T-helper 2 cell (primary cell): ENCODE measurements at regions not wholly inside any gene's neighbourhood (a gene's known extent, or its start where the extent isn't known, plus 50 kb on each side); places are given as distances from the start of the nearest gene placed in this dataset.
"Not testable (repeated sequence)": the region's sequence is repeated elsewhere in the genome, so short reads cannot be mapped to it uniquely, and the experiment has no call there.

Experiments
- DNase-seq, 5 experiments: peaks; one replicate each; pipeline versions ENCODE4 v3.0.0 to v3.0.0-alpha.2; 2012 to 2022

GRCh38 chr4:134698831-134699230 is 497.2 kb upstream of the PABPC4L start:
- DNase-seq = not testable (repeated sequence)

DNA sequence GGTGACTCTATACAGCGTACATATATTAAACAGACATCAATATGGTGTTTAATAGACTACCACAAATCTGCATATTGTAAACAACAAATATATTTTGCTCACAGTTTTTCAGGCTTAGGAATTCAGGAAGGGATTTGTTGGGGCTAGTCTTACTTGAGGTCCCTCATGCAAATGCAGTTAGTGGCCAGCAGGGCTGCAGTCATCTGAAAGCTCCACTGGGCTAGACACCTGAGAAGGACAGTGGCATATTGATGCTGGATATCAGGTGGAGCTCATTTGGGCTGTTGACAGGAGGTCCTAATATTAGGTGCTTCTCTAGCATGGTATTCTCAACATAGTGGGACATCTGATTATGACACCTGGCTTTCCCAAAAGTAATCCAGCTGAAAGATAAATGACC is 493.8 kb upstream of the PABPC4L start:
- DNase-seq = no peak

DNA sequence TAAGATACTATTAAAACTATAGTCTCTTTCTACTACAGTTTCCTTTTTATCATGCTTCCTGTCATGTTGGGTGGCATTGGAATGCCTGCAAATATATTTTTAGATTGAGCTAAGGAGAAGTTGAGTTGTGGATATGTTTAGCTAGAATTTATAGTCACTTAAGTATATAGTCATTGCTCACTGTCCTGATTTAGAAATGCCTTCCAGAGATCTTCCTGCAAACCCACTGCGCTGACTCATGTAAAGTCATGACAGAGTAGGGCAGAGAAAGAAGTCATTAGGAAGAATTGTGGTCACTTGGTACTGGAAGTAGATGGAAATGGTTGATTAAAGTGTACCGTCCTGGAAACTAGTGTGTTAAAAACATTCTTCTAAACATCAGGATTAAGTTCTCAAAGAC is 490.3 kb upstream of the PABPC4L start:
- DNase-seq = no peak

DNA sequence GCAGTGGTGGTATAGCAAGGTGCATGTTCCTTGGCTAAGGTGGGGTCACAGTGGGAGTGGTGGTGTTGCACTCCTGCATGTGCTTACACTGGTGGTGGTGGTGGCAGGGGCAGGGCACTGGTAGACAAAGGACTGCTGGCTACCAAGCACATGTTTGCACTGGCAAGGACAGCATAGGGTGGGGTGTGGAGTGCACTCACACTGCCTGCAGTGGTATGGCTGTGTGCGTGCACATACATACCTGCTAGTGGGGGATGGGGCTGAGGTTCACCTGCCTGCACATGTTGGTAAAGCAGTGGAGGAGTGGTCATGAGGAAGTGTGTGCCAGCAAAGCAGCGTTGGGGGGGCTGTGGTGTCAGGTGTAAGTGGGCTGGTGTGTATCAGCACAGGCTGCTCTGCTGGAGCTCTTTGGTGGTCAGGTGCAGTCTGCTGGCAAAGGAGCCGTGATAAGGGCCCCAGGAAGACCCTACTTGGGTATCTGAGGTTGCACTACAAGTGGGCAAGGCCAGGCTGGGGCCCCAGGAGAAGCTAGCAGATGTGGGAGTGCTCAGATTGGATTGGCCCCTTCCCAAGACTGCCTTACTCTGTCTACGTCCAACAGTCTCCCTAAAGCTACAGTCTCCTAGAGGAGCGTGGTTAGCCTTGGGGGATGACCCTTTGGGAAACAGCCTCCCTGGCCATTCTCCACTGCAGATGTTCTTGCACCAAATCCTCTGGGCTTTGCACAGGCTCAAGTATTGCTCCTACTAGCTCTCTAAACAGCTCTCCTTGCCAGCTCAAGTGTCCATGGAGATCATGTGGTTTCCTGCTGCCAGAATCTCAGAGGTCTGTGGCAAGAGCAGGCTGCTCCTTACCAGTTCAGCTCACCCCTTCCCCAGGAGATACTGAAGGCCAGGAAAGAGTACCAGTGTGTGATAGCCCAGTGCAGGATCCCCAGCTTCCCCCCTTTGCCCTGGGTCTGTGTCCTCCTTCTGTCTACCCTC is 486.3 kb upstream of the PABPC4L start:
- no peak for DNase-seq

GRCh38 chr4:134677209-134677814 is 475.7 kb upstream of the PABPC4L start:
- DNase-seq = no peak

GRCh38 chr4:134668237-134668636 is 466.6 kb upstream of the PABPC4L start:
- DNase-seq = no peak

GRCh38 chr4:134666640-134667039 is 465.1 kb upstream of the PABPC4L start:
- no peak for DNase-seq

DNA sequence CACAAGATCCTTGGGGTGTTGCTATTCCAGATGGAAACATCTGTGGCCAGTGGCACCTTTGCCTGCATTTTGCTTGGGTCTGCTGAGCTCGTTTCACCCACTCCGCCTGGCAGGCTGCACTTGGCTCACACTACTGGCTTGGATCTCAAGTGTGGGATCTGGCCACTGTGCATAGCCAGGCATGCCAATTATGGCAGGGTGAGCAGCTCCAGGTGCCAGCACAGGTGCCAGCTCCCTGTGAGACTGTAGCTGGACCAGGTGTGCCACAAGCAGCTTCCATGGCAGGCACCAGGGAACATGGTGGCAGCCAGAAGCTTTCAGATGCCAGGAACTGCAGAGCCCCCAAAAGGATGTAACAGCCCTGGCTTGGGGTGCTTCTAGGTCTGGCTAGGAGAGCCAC is 463.8 kb upstream of the PABPC4L start:
- DNase-seq = no peak

DNA sequence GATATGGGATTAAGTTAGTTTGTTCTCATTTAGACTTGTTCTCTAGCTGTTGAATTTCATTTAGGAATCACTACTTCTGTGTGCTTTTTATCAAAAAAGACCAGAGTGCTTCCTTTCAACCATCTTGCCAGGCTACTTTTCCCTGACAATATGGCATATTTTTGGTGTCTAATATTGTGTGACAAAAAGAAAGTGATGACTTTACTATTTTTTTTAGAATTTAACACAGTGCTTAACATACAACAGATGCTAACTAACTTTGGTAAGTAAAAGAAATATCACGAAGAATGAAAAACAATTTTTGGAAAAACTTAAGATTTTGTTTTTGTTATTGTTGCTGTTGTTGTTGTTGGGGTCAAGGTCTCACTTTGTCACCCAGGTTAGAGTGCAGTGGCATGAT is 462.2 kb upstream of the PABPC4L start:
- no peak for DNase-seq

DNA sequence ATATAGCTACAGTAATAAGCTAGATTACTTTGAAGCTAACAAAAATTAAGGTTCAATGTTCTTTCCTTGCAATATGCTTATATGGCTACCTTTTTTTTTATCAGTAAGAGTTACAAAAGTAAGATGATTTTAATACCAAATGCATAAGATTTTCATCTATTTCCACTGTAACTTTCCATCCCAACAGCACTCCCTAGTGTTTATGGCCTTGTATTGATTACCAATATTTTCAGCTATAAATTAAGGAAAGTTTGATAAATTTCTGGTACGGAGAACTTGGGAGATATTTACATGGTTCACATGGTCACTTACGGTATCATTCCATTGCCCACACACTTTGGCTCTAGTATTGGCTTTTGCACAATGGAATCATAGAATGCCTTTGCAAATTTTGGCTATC is 448.9 kb upstream of the PABPC4L start:
- no peak for DNase-seq

DNA sequence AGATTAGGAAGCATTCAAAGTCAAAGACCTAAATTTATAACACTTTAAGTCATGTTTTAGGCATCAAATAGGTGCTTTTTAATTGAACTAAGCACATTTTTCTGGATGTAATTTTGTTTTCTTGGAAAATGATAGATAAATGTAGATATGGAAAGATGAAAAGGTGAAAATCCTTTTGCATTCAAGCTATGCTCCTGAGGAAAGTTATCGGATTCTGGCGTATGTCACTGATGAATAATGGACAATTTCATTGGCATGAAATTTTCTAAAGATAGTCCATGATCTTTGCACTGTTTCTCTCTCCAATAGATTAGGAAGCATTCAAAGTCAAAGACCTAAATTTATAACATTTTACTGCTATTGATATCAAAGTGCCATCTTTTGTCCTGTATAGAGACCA is 444.2 kb upstream of the PABPC4L start:
- no peak for DNase-seq

- DNase-seq = no peak
These were observed 434.9 kb upstream of the PABPC4L start for GRCh38 chr4:134636338-134637051.

GRCh38 chr4:134634301-134634700 is 432.7 kb upstream of the PABPC4L start:
- DNase-seq = no peak

- no peak for DNase-seq
These were observed 430.5 kb upstream of the PABPC4L start for GRCh38 chr4:134632056-134632455.

- no peak for DNase-seq
These were observed 426.5 kb upstream of the PABPC4L start for GRCh38 chr4:134628066-134628465.

- DNase-seq = no peak
These were observed 425.8 kb upstream of the PABPC4L start for GRCh38 chr4:134627366-134627765.

- no peak for DNase-seq
These were observed 422.8 kb upstream of the PABPC4L start for GRCh38 chr4:134624365-134624764.

DNA sequence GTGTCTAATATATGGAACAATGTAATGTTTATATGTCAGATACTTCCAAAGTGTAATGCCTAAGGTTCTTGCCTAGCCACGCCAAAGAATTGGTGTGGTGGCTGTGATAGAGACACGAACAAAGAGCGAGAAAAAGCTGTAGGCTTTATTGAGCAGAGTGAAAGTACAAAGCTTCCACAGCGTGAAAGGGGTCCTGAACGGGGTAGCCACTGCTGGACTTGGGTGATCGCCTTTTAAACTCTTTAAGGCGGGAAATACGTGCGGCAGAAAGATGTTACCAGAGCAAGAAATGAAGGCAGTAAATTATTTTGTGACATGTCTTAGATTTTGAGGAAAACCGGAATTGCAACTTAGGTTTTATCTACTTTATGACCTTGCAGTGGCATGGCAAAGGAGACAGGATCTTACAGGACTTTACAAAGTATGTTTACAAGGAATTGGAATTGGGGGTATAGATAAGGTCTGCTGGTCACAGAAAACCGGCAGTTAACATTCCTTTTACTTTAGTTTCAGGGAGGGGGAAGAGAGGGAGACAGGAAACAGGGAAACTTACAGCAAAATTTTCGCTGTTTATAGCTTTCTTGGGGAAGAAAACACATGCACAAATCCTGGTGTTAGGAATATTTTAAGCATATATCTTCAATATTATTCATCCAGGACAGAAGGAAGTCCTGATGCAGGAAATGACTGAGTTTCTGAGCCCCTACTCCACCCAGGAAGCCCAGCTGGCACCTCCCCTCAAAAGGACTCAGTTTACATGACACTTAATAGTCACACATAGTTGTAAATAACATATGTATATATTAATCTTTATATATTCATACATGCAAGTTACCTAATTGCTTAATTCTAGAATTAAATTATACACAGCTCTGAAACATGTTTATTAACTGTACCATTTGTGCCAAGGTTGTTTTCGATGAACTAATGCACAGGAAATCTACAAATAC is 421.3 kb upstream of the PABPC4L start:
- not testable (repeated sequence) for DNase-seq

- DNase-seq = no peak
These were observed 420.6 kb upstream of the PABPC4L start for GRCh38 chr4:134622199-134622598.

GRCh38 chr4:134621715-134622114 is 420.1 kb upstream of the PABPC4L start:
- DNase-seq = not testable (repeated sequence)

DNA sequence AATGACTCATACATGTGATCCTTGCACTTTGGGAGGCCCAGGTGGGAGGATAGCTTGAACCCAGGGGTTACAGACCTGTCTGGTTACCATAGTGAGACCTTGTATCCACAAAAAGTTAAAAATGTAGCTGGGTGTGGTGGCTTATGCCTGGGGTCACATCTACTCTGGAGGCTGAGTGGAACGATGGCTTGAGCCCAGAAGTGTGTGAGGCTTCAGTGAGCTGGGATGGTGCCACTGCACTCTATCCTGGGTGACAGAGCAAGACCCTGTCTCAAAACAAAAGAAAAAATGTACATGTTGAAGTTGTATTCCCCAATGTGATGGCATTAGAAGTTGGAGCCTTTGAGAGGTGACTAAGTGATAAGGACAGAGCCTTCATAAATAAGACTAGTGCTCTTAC is 409.4 kb upstream of the PABPC4L start:
- DNase-seq = no peak

GRCh38 chr4:134610172-134610571 is 408.6 kb upstream of the PABPC4L start:
- no peak for DNase-seq
